Stromal cell of bone marrow (primary cell): ENCODE measurements at regions not wholly inside any gene's neighbourhood (a gene's known extent, or its start where the extent isn't known, plus 50 kb on each side); places are given as distances from the start of the nearest gene placed in this dataset.

Experiments used
- DNase-seq: peaks from one replicate; pipeline ENCODE4 v3.0.0-alpha.2; 2012; ENCODE audit warnings: low read depth

DNA sequence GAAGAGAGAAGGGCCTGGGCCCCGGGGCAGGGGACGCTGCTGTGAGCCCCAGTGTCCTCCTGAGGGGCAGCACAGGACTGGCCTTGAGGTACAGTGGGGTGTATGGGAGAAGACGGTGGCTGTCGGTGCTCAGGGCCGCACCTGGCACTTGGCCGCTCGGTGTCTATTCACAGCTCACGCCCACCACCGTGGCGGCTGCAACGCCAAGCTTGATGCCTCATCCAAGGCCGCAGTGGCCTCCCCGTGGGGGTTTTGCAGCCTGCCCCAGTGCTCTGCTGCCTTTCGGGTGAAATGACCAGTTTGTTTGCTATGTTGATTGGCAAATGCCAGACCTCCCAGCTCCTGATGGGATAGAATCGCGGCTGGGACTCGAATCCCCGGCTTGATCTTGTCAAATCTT, 79.5 kb upstream of the SLCO4A1 start:
- no peak for DNase-seq

DNA sequence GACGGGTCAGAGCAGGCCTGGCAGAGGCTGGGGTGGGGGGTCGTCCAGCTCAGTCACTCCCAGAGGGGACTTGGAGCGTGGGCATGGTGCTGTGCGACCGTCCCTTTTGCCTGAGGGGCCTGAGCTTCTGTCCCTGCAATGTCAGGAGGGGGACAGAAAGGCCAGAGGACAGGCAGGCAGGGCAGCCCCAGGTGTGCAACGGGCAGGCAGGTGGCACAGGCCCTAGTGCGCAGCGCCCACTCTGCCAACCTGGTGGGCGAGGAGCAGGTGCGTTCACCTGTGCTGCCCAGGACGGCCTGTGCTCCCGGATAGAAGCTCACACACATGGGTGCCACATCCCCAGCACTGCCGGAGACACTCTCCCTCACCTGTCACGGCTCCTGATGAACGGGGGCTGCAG, 78.7 kb upstream of the SLCO4A1 start:
- DNase-seq, result no peak

DNA sequence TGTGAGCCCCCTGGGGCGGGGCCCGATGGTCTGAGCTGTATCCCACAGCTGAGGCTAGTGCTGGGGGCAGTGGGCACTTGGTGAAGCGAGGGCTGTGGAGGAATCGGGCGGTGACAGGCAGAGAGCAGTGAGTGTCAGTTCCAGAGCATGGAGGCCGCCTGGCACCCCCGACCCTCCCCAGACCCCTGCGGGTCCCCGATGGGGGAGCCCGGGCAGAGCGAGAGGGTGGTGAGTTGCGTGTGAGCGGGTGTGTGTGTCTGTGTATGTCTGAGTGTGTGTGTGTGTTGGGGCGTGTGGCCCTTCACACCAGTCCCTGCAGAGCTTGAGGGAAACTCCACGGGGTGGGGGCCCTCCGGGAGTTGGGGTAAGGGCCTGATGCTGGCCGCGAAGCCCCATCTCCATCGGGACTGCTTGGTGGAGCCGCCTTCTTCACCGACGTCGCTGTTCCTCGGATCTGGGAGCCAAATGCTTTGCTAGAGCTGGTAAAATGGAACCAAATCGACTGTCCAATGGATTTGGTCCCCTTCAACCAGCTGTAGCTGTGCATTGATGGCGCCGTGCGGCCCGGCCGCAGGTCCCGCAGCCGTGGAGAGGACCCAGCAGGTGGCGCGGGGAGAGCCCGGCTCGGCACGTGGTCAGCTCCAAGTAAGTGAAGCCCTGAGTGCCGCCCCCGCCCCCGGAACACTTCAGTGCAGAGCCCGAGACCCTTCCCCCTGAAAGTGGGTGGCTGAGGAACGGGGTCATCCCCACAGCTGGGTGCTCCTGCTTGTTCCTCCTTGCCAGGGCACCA, 77.7 kb upstream of the SLCO4A1 start:
- DNase-seq, result no peak

DNA sequence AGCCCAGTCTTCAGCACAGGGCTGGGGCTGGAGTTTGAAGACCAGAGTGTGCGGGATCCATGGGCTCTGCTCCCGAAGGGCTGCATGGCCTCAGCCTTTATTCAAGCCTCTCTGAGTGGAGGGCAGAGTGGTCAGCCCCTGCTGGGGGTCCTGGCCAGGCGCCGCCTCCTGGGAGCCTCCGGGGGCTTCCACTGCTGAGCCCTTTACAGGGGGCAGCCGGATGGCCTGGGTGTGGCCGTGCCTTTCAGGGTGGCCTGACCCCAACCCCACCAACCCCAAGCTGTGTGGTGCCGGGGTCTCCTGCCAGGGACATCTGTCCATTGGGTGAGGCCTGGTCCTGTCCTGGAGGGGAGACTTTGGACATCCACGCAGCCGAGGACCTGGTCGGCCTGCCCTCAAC, 76.0 kb upstream of the SLCO4A1 start:
- DNase-seq, result no peak

DNA sequence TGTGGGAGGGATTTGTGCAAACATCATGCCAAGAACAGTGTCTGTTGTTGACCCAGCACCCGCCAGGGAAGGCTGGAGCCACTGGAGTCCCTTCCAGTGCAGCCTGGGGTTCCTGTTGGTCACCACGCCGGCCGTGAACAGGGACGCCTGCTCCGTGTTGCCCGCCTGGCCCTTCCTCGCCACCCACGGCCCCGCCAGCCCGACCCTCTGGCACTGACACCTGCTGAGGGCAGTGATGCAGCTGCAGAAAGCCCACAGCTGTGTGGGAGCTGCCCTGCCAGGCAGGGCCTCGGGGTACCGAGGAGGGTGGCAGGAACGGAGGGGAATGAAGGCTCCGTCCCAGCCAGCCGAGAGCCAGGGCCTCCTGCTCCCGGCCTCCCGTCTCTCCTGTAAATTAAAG, 75.5 kb upstream of the SLCO4A1 start:
- DNase-seq, result no peak

DNA sequence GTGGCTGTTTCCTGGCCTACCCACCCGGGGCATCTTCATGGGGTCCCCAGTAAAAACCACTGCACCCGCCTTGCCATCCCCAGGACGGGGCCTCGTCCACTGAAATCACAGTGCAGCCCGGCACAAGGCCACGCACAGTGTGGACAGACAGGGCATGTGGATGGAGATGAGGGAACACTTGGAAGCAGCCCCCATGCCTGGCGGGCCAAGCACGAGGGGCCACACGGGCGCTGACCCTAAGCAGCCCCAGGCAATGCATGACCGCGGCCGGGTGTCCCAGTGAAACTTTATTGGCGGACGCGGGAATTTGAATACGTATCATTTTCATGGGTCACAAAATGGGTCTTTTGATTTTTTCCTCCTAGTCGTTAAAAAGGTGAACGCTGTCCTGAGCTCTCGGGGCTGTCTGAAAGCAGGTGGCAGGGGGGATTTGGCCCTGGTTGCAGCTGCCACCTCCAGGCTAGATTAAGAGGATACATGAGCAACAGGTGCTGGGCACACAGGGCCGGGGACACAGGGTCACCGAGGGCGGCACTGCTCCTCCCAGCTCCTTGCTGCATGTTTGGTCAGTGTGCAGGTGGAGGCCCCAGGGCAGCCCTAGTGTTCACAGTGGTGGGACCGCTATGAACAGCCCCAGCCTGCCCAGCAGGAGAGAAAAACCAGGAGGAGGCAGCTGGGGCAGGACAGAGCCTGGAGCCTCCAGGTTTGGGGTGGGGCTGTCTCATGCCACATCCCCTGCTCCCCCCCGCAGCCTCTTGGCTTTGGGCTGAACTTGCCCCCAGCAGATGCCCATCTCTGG, 74.9 kb upstream of the SLCO4A1 start:
- DNase-seq, result no peak

DNA sequence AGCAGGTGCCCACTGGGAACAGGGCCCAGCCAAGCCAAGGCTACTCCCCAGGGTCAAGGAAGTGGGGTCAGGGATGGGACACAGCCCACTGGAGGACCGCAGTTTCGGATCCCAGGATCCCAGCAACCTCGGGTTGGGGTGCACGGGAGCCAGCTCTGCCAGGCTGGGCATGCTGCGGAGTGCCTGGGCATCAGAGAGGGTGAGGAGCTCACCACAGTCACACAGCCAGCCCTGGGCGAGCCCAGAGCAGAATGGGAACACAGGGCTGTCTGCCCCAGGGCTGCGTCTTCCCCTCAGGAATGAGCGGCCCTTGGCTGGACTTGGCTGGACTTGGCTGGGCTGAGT, 74.3 kb upstream of the SLCO4A1 start:
- no peak for DNase-seq

DNA sequence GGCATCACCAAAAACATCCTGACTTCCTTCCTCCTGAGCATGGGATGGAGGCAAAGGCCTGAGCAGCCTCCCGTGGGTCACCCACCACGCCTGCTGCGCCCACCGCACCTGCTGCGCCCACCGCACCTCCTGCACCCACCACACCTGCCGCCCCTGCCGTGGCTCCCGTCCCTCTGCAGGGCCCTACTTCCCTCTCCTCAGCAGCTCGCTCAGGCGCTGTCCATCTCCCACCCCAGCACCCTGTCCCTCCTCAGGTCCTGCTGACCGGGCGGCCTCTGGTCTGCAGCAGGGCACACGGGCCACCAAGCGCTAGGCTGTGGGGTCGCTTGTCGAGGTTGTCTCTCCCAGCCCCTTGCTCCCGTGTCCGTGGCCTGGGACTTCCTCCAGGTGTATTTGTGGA, 72.7 kb upstream of the SLCO4A1 start:
- DNase-seq, result no peak

DNA sequence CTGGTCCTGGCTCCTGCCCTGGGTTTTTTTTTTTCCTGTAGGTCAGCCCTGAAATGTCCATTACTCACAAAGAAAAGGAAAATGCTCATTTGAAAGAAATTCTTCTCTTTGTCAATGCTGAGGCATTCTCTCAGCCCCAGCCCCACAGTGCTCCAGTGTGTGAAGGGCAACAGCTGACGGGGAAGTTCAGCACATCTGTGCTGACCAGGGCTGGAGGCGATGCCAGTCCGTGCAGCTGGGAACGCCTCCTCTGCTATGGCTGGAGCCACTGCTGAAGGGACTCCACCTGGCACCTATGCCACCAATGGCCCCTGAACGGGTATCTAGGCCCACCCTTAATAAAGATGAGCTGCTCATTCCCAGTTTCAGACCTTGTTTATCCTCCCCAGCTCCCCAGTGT, 71.9 kb upstream of the SLCO4A1 start:
- no peak for DNase-seq

DNA sequence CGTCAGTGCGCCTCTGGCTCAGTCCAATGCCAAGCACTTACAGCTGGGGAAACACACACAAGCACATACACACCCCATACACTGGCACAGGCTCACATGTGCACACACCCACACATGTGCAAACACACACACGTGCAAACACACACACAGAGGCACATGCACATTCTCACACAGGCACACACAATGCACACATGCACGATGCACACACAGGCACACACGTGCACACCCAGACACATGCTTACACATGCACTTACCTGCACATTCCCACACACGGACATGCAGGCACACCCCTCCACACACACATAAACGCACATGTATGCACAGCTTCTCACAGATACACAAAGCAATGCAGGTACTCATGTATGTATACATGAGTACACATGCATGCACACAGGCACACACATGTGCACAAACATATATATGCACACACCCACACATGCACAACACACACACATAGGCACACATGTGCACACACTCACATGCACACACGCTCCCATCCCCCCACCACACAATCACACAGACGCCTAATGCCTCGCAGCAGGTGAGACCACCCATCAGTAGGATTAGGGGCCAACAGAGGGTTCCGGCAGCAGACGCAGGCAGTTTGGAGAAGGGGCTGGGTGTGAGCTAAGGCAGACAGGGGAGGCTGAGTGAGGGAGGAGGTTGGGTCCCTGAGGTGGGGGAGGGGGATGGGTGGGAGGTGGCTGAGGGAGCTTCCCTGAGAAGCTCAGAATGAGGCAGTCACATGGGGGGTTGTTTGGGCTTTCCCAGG, 71.2 kb upstream of the SLCO4A1 start:
- no peak for DNase-seq

DNA sequence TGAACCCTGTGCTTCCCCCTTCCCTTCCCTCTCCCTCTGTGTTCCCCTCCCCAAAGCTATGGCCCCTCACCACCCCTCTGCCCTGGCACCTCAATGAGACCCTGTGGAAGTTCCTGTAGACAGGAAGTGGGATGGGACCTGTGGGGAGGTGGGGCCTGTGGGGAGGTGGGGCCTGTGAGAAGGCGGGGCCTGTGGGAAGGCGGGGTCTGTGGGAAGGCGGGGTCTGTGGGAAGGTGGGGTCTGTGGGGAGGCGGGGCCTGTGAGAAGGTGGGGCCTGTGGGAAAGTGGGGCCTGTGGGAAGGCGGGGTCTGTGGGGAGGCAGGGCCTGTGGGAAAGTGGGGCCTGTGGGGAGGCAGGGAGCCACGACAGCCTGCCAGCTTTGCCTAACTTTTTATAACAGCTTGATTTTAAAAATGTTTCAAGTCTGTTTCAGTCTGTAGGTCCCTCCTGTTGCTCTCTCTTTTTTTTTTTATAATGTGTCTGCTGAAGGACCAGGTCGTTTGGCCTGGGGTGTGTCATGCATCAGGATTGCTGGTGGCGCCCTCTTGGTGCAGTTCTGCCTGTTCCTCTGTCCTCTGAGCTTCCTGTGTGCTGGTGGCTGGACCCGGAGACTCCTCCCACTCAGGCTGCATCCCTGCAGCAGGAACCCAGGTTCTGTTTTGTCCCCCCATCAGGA, 70.5 kb upstream of the SLCO4A1 start:
- DNase-seq, result no peak

DNA sequence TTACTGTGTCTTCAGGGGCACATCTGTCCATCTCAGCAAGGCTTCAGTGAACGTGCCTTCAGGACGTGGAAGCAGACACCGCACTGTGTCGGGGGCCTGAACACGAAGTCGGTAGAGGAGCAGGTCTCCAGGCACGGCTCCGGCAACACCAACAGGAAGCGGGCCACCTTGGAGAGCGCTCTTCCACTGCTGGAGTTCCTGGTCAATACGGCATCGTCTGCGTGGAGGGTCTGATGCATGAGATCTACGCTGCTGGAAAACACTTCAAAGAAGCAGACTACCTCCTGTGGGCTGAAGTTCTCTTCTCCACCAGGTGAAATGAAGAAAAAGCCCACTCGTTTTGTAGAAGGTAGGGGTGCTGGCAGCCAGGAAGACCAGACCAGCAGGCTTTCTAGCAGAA, 69.3 kb upstream of the SLCO4A1 start:
- no peak for DNase-seq

DNA sequence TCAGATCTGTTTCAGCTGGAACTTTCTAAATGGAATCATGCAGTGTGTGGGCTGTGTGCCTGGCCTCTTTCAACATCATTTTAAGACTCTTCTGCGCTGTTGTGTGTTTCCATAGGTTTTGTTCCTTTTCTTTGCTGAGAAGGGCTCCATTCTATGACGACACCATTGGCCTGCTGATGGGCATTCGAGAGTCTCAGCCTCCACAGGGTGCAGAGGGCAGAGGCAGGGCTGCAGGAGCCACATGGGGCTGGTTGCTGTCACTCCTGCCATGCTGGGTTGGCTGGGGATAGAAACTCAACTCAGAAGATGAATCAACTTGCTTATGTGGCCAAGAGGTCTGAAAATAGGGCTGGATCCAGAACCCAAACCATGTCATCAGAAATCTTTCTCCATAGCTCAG, 68.5 kb upstream of the SLCO4A1 start:
- no peak for DNase-seq

DNA sequence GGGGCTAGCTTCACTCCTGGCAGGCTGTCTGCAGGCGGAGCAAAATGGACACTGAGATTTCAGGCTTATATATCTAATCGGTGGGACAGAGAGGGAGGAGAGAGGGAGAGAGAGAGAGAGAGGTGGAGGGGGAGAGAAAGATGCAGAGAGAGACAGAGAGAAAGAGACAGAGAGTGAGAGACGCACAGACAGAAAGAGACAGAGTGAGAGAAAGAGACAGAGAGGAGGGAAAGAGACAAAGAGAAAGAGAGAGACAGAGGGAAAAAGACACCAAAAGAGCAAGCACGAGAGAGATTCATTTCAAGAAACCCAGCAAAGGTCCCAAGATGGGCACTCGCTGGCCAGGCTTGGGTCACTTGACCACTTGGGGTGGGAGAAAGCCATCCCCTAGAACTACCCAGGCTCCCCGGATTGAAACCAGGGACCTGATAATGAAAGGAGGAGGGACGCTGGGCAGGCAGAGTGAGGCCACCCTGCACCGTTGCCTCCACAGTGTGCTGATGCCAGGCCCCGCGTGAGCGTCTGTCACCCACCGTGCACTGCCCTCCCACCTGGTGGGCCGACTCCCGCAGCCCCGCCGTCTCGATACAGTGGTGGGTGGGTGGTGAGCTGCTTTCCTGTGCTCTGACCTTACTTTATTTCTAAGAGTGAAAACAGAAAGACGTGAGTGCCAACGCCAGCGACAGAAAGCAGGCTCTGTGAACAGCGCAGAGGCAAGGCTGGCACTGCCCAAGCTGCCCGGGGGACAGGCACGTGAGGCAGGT, 67.9 kb upstream of the SLCO4A1 start:
- DNase-seq, result no peak

DNA sequence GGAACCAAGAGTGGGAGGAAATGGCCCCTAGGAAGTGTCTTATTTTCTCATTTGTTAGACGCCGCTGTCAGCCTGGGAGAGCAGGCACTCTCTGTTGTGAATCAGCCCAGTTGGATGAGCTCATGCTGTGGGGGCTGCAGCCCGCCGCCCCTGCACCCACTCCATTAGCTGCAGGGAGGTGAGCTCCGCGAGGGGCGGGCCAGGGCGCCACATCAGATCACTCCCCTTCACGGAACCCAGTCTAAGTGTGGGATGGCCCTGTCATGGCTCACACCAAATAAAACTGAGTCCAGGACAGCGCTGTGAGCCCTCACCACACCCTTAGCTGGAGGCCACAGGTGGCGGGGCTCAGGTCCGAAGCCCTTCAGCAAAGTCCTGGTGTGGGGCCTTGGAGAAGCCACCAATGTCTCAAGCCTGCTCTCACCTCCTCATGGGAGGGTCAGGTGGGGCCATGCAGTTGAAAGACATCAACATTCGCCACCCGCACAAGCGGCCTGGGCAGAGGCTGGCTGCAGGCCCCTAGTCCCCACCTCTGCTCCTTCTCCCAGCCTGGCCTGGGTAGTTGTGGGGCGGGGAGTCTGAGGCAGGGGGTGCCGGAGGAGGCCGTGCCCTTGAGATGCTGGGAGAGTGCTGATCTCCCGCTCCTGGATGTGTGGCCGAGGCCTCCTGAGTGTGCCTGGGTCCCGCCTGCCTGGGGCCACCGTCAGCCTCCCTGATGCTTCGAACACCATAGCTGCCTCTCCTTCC, 66.2 kb upstream of the SLCO4A1 start:
- DNase-seq, result no peak

DNA sequence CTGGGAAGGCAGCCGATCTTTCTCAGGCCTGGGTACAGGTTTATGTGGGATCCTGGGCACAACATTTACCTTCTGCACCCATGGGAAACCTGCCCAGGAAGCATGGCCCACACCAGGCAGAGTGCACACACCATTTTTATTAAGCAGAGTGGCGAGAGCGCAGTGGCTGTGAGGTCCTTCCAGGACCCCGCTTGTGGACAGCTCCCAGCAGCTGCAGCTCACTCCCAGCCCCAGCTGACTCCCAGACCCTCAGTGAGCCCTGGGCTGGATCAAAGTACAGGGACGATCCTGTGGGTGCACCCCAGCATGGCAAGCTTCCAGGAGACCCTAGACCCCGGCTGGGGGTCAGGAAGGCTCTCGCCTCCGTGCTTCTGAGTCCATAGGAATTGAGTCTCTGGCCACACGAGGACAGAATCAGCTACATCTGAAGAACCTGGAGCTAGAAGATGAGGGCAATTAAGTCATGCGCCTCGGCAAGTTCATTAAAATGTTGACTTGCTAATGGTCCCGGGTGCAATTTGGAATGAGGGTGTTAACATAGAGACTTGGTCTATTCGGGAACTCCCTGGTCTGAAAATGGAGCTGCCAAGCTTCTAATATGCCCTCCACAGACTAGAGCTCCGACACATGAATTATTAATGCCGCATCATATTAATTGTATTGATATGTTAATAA, 65.4 kb upstream of the SLCO4A1 start:
- no peak for DNase-seq

DNA sequence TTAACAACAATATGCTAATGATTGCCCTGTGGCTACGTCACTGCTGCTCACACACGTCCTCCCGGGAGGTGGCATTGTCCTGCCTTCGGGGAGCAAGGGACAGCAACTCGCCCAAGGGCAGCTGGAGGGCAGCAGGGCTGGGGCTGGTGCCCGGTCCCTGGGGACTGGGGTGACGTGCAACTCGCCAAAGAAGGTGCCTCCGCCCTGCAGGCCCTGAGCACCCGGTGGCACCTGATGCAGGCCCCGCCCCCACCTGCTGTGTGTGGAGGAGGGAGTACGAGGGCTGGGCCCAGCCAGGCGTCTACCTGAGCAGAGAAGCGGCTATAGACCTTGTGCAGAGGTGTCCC, 64.8 kb upstream of the SLCO4A1 start:
- no peak for DNase-seq

DNA sequence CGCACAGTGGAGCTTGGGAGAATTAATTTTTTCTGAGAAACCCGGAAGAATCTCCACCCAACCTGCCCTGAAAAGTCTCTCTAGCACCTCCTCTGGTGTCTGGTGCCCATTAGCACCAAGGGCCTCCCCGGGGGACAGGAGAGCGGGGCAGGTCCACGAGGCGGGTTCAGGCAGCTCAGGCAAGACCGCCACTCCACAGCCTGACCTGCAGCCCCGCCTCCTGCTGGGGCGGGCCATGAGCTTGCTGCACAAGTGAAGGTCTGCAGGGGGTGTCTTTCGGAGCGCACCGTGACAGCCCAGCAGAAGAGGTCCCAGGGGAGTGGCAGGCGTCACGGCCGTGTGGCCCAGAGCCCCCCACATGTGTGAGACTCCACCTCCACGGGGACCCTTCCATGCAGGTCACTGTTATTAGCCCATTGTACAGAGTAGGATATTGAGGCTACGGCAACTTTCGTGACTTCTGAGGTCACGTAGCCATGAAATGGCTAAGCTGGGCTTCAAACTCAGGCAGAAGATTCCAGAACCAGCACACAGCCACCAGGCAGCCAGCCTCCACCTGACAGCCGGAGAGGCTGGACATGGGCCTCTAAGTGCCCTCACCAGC, 63.9 kb upstream of the SLCO4A1 start:
- no peak for DNase-seq

DNA sequence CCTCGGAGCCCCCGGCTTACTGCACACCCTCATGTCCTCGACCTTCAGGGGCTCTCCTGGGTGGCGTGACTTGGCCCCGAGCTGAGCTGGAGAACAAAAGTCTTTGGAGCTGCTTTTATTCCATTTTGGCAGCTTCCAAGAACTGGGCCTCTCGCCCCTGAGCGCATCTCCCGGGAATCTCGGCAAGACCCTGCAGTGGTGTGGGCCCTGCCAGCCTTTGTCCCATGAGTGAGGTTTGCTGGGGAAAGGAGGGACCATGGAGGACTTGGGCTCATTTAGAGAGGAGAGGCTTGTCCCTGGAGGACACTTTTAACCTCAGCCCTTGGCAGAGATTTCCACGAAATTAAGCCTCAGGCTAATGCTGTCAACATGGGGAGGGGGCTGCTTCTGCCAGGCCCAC, 62.3 kb upstream of the SLCO4A1 start:
- no peak for DNase-seq

DNA sequence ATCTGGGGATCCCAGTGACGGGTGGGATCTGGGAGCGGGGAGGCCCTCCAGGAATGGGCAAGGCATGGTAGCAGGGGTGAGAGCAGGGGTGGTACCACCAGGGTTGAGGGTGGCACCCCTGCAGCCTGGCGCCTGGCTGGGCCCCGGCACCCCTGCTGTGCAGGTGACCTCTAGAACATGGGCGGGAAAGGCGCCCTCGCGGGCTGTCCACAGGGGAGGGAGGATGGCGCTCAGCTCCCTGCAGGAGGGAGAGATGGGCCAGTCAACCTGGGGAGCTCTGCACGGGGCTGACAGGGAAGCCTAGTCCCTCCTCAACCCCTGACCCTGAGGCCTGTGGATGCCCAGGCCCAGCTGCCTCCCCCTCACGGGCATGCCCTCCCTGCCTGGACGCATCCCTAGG, 61.6 kb upstream of the SLCO4A1 start:
- no peak for DNase-seq
